Lower lobe of right lung (tissue), 2 donors: ENCODE measurements at regions not wholly inside any gene's neighbourhood (a gene's known extent, or its start where the extent isn't known, plus 50 kb on each side); places are given as distances from the start of the nearest gene placed in this dataset.
"Not testable (repeated sequence)": the region's sequence is repeated elsewhere in the genome, so short reads cannot be mapped to it uniquely, and the experiment has no call there.

Experiments used
- ATAC-seq, 2 donors: fragments of 200-7000 bp; cut with Tn5 transposase; one replicate each; pipeline ENCODE4 v1.9.1; 2020 to 2022; ENCODE audit warnings: mild to moderate bottlenecking in 2 of 2, moderate library complexity in 2 of 2
- DNase-seq: peaks from one replicate; pipeline ENCODE4 v3.0.0-alpha.2; 2020
- H3K27ac ChIP-seq: fragments of 200-600 bp; one replicate; pipeline ENCODE4 v1.8.0; 2022
- H3K27me3 ChIP-seq: fragments of 200-600 bp; one replicate; pipeline ENCODE4 v1.8.0; 2022; ENCODE audit warnings: low read depth
- H3K36me3 ChIP-seq: fragments of 200-600 bp; one replicate; pipeline ENCODE4 v1.8.0; 2022; ENCODE audit warnings: mild to moderate bottlenecking
- H3K4me1 ChIP-seq: fragments of 200-600 bp; one replicate; pipeline ENCODE4 v1.8.0; 2022
- H3K4me3 ChIP-seq: fragments of 200-600 bp; one replicate; pipeline ENCODE4 v1.8.0; 2022; ENCODE audit warnings: mild to moderate bottlenecking
- H3K9me3 ChIP-seq: fragments of 200-600 bp; one replicate; pipeline ENCODE4 v1.8.0; 2022
- CTCF ChIP-seq: fragments of 200-600 bp; IDR thresholded peaks from one replicate; pipeline ENCODE4 v1.8.0; 2022; ENCODE audit warnings: antibody characterized with exemption, mild to moderate bottlenecking
- intact Hi-C: fragments of 100-400 bp; cut with DNase I; formaldehyde crosslinking; loops from one replicate; pipeline ENCODE4 v1.11.0; 2022
- donor health status: DM: no; HTN: yes; CAD: no; lungs with severe emphysema.

- DNase-seq (no peak), ATAC-seq (no peak)
- H3K27ac ChIP-seq = no peak overlapping the region
- no peaks in the 10 kb centered on the region for H3K9me3 ChIP-seq
- no peak overlapping the region for H3K4me3 ChIP-seq
- no peaks in the 10 kb centered on the region for H3K4me1 ChIP-seq
- no peaks in the 10 kb centered on the region for H3K27me3 ChIP-seq
- intact Hi-C loops = no loop called here
- no peak for TF ChIP-seq CTCF
- H3K36me3 ChIP-seq = no peaks in the 10 kb centered on the region
Observed at GRCh38 chr12:22122359-22122758, 76.3 kb downstream of the CMAS start.

- Histone ChIP-seq H3K4me3 (no peak overlapping the region), H3K27me3 (no peaks in the 10 kb centered on the region), H3K36me3 (no peaks in the 10 kb centered on the region), H3K9me3 (no peaks in the 10 kb centered on the region), H3K27ac (no peak overlapping the region), H3K4me1 (no peaks in the 10 kb centered on the region)
- ATAC-seq (no peak), DNase-seq (no peak)
- intact Hi-C loops = no loop called here
- no peak for TF ChIP-seq CTCF
Observed at GRCh38 chr12:22124987-22125386, 79.0 kb downstream of the CMAS start.

GRCh38 chr12:22126101-22126500, 80.1 kb downstream of the CMAS start:
- H3K4me3 ChIP-seq, H3K9me3 ChIP-seq, DNase-seq, H3K27me3 ChIP-seq, intact Hi-C loops, H3K36me3 ChIP-seq, H3K27ac ChIP-seq, ATAC-seq, H3K4me1 ChIP-seq: not testable (repeated sequence)

- Histone ChIP-seq H3K36me3 (no peaks in the 10 kb centered on the region), H3K27me3 (no peaks in the 10 kb centered on the region), H3K9me3 (no peaks in the 10 kb centered on the region), H3K4me1 (no peaks in the 10 kb centered on the region), H3K4me3 (no peak overlapping the region), H3K27ac (no peak overlapping the region)
- DNase-seq (no peak), ATAC-seq (no peak)
- TF ChIP-seq CTCF = no peak
- intact Hi-C loops = no loop called here
Observed at GRCh38 chr12:22126758-22127157, 80.7 kb downstream of the CMAS start.

- Histone ChIP-seq H3K27ac (no peak overlapping the region), H3K36me3 (no peaks in the 10 kb centered on the region), H3K27me3 (no peaks in the 10 kb centered on the region), H3K4me1 (no peaks in the 10 kb centered on the region), H3K9me3 (no peaks in the 10 kb centered on the region), H3K4me3 (no peak overlapping the region)
- ATAC-seq (no peak), DNase-seq (no peak)
- TF ChIP-seq CTCF = no peak
- intact Hi-C loops = no loop called here
Observed at GRCh38 chr12:22130671-22131070, 84.7 kb downstream of the CMAS start.

- intact Hi-C loops, DNase-seq, H3K27me3 ChIP-seq, ATAC-seq, H3K4me1 ChIP-seq, H3K36me3 ChIP-seq, H3K9me3 ChIP-seq, H3K4me3 ChIP-seq, H3K27ac ChIP-seq: not testable (repeated sequence)
Observed at GRCh38 chr12:22136604-22137117, 90.6 kb downstream of the CMAS start.
